ENCODE measurements at regions not wholly inside any gene's neighbourhood (a gene's known extent, or its start where the extent isn't known, plus 50 kb on each side); places are given as distances from the start of the nearest gene placed in this dataset.

- DNase-seq = no peak
- H3F3A ChIP-seq (ENCODE audit: insufficient read depth, low read depth) = no peaks in the 10 kb centered on the region
- H4K20me1 ChIP-seq (ENCODE audit: insufficient read depth) = no peaks in the 10 kb centered on the region
- H3K9me3 ChIP-seq (ENCODE audit: insufficient read depth, low read depth) = no peaks in the 10 kb centered on the region
- BruUV-seq (replicated peaks) = no TSS peak
- no peak overlapping the region for H3K4me2 ChIP-seq
- H3K4me1 ChIP-seq (replicated peaks; ENCODE audit: insufficient read depth) = no peaks in the 10 kb centered on the region
- intact Hi-C loops (cut with micrococcal nuclease; ENCODE audit: unreplicated experiment) = no loop called here
- no peak overlapping the region for H3K27ac ChIP-seq
- no peaks in the 10 kb centered on the region for H3K27me3 ChIP-seq (ENCODE audit: insufficient read depth, low read depth)
- POLR2A ChIA-PET (ENCODE audit: unreplicated experiment) = no interaction called here
- CTCF ChIA-PET = no interaction called here
- TF ChIP-seq, protein P1, sequence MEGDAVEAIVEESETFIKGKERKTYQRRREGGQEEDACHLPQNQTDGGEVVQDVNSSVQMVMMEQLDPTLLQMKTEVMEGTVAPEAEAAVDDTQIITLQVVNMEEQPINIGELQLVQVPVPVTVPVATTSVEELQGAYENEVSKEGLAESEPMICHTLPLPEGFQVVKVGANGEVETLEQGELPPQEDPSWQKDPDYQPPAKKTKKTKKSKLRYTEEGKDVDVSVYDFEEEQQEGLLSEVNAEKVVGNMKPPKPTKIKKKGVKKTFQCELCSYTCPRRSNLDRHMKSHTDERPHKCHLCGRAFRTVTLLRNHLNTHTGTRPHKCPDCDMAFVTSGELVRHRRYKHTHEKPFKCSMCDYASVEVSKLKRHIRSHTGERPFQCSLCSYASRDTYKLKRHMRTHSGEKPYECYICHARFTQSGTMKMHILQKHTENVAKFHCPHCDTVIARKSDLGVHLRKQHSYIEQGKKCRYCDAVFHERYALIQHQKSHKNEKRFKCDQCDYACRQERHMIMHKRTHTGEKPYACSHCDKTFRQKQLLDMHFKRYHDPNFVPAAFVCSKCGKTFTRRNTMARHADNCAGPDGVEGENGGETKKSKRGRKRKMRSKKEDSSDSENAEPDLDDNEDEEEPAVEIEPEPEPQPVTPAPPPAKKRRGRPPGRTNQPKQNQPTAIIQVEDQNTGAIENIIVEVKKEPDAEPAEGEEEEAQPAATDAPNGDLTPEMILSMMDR (conservative IDR thresholded peaks at IDR 0.05) = no peak
- no peak for TF ChIP-seq EZH2 (IDR thresholded peaks at IDR 0.05; ENCODE audit: low read depth)
- H3K9me2 ChIP-seq (ENCODE audit: insufficient read depth) = 0 out of 2 replicates have a peak, but pooled peaks cover 3% of the 10 kb centered on the region
- H3K4me3 ChIP-seq = no peak overlapping the region
- no peaks in the 10 kb centered on the region for H3K36me3 ChIP-seq (ENCODE audit: low read depth)
- H3K79me2 ChIP-seq (ENCODE audit: low read depth) = no peaks in the 10 kb centered on the region
- no peak overlapping the region for H2AFZ ChIP-seq
Observed at GRCh38 chr3:59546522-59546921, 496.7 kb upstream of the CFAP20DC start.

DNA sequence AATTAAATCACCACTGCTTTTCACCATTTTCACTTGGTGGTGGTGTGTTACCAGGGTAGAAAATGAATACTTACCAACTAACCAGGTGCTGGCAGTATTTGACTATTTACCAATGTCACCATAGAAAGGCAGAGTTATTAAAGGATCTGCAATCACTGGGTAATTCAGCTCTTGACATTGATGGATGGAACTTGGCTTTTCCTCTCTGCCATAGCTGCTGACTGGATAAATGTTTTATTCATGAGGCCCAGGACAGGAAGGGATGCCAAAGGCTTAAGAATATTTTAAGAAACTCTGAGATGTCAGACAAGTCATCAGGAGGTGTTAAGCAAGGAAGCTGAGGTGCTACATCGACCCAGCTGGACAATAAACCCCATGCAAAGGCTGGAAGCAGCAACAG, 495.5 kb upstream of the CFAP20DC start:
- Histone ChIP-seq H3K4me3 (no peak overlapping the region), H3K9me3 (ENCODE audit: insufficient read depth, low read depth) (no peaks in the 10 kb centered on the region), H3K4me2 (no peak overlapping the region), H3K27ac (no peak overlapping the region), H3K4me1 (replicated peaks; ENCODE audit: insufficient read depth) (no peaks in the 10 kb centered on the region), H3F3A (ENCODE audit: insufficient read depth, low read depth) (no peaks in the 10 kb centered on the region), H3K9me2 (ENCODE audit: insufficient read depth) (0 out of 2 replicates have a peak, but pooled peaks cover 3% of the 10 kb centered on the region), H3K36me3 (ENCODE audit: low read depth) (no peaks in the 10 kb centered on the region), H4K20me1 (ENCODE audit: insufficient read depth) (no peaks in the 10 kb centered on the region), H3K79me2 (ENCODE audit: low read depth) (no peaks in the 10 kb centered on the region), H3K27me3 (ENCODE audit: insufficient read depth, low read depth) (no peaks in the 10 kb centered on the region), H2AFZ (no peak overlapping the region)
- ChIA-PET POLR2A (ENCODE audit: unreplicated experiment) (no interaction called here), CTCF (no interaction called here)
- intact Hi-C loops (cut with micrococcal nuclease; ENCODE audit: unreplicated experiment) = no loop called here
- TF ChIP-seq EZH2 (IDR thresholded peaks at IDR 0.05; ENCODE audit: low read depth) = no peak
- TF ChIP-seq, protein P1 (conservative IDR thresholded peaks at IDR 0.05) = no peak
- BruUV-seq (replicated peaks) = no TSS peak
- DNase-seq = no peak

DNA sequence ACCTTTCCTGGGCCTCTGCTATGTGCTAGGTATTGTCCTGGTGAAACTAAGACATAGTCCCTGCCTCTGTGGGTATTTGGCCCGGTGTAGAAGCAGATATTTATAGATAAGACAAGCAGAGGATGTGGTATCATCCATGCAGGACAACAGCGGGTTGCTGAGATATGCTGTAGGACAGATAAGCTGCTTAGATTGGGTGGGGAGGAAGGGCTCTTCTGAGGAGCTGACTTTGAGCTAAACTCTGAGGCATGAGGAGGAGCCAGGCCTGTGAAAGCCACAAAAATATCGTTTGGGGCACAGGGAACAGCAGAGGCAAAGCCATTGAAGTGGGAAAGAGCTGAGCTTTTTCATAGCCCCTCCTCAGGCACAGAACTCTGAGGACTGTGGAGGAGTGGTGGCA, 492.5 kb upstream of the CFAP20DC start:
- TF ChIP-seq EZH2 (IDR thresholded peaks at IDR 0.05; ENCODE audit: low read depth) = no peak
- TF ChIP-seq, protein P1 (conservative IDR thresholded peaks at IDR 0.05) = no peak
- no peaks in the 10 kb centered on the region for H3K9me3 ChIP-seq (ENCODE audit: insufficient read depth, low read depth)
- H3K36me3 ChIP-seq (ENCODE audit: low read depth) = no peaks in the 10 kb centered on the region
- CTCF ChIA-PET = no interaction called here
- no peak overlapping the region for H3K4me3 ChIP-seq
- no peaks in the 10 kb centered on the region for H3K79me2 ChIP-seq (ENCODE audit: low read depth)
- no peak overlapping the region for H2AFZ ChIP-seq
- no peak overlapping the region for H3K27ac ChIP-seq
- no TSS peak for BruUV-seq (replicated peaks)
- intact Hi-C loops (cut with micrococcal nuclease; ENCODE audit: unreplicated experiment) = no loop called here
- H3K4me2 ChIP-seq = no peak overlapping the region
- DNase-seq = no peak
- no peaks in the 10 kb centered on the region for H4K20me1 ChIP-seq (ENCODE audit: insufficient read depth)
- 0 out of 2 replicates have a peak, but pooled peaks cover 3% of the 10 kb centered on the region for H3K9me2 ChIP-seq (ENCODE audit: insufficient read depth)
- POLR2A ChIA-PET (ENCODE audit: unreplicated experiment) = no interaction called here
- no peaks in the 10 kb centered on the region for H3K4me1 ChIP-seq (replicated peaks; ENCODE audit: insufficient read depth)
- no peaks in the 10 kb centered on the region for H3F3A ChIP-seq (ENCODE audit: insufficient read depth, low read depth)
- H3K27me3 ChIP-seq (ENCODE audit: insufficient read depth, low read depth) = no peaks in the 10 kb centered on the region

Data from PC-9 (cell line).